T-helper 1 cell treated with Interleukin-12 subunit alpha and Interleukin-12 subunit beta and Interleukin-4 antibody, amounts not matched to agents 30 μg/mL and 1 μg/mL, for 36 hours (primary cell): ENCODE measurements at regions not wholly inside any gene's neighbourhood (a gene's known extent, or its start where the extent isn't known, plus 50 kb on each side); places are given as distances from the start of the nearest gene placed in this dataset.

Source experiments
- H3K27ac Mint-ChIP-seq: one replicate; pipeline ENCODE4 v1.8.0; 2021; ENCODE audit warnings: mild to moderate bottlenecking, mixed read lengths
- H3K27me3 Mint-ChIP-seq: one replicate; pipeline ENCODE4 v1.8.0; 2021; ENCODE audit warnings: low read depth, mixed read lengths
- H3K36me3 Mint-ChIP-seq: one replicate; pipeline ENCODE4 v1.8.0; 2021; ENCODE audit warnings: low read depth, mixed read lengths
- H3K4me1 Mint-ChIP-seq: one replicate; pipeline ENCODE4 v1.8.0; 2021; ENCODE audit warnings: low read depth, mixed read lengths
- H3K4me3 Mint-ChIP-seq: one replicate; pipeline ENCODE4 v1.8.0; 2021; ENCODE audit warnings: mild to moderate bottlenecking, moderate library complexity, mixed read lengths
- H3K9me3 Mint-ChIP-seq: one replicate; pipeline ENCODE4 v1.8.0; 2021; ENCODE audit warnings: mixed read lengths

GRCh38 chr10:50990568-50991455 is 83.5 kb upstream of the PRKG1 start:
- H3K9me3 Mint-ChIP-seq, result no peaks in the 10 kb centered on the region
- H3K27me3 Mint-ChIP-seq, result peaks cover 57% of the 10 kb centered on the region
- H3K27ac Mint-ChIP-seq, result no peak overlapping the region
- H3K4me1 Mint-ChIP-seq, result no peaks in the 10 kb centered on the region
- peak overlapping the region; percentile 38 for H3K4me3 Mint-ChIP-seq
- no peaks in the 10 kb centered on the region for H3K36me3 Mint-ChIP-seq

- H3K4me1 Mint-ChIP-seq, result no peaks in the 10 kb centered on the region
- H3K4me3 Mint-ChIP-seq, result peak overlapping the region; percentile 38
- H3K9me3 Mint-ChIP-seq, result no peaks in the 10 kb centered on the region
- H3K36me3 Mint-ChIP-seq, result no peaks in the 10 kb centered on the region
- peaks cover 60% of the 10 kb centered on the region for H3K27me3 Mint-ChIP-seq
- no peak overlapping the region for H3K27ac Mint-ChIP-seq
These were observed 82.6 kb upstream of the PRKG1 start for GRCh38 chr10:50991456-50992355.

GRCh38 chr10:50992356-50992901 is 81.9 kb upstream of the PRKG1 start:
- Mint-ChIP-seq H3K27ac (no peak overlapping the region), H3K4me1 (no peaks in the 10 kb centered on the region), H3K36me3 (no peaks in the 10 kb centered on the region), H3K27me3 (peaks cover 59% of the 10 kb centered on the region), H3K9me3 (no peaks in the 10 kb centered on the region), H3K4me3 (no peak overlapping the region)

GRCh38 chr10:50992972-50993766 is 81.1 kb upstream of the PRKG1 start:
- Mint-ChIP-seq H3K4me3 (no peak overlapping the region), H3K36me3 (no peaks in the 10 kb centered on the region), H3K27me3 (peaks cover 56% of the 10 kb centered on the region), H3K9me3 (no peaks in the 10 kb centered on the region), H3K27ac (no peak overlapping the region), H3K4me1 (no peaks in the 10 kb centered on the region)

- Mint-ChIP-seq H3K9me3 (no peaks in the 10 kb centered on the region), H3K4me3 (no peak overlapping the region), H3K36me3 (no peaks in the 10 kb centered on the region), H3K27me3 (peaks cover 56% of the 10 kb centered on the region), H3K27ac (no peak overlapping the region), H3K4me1 (no peaks in the 10 kb centered on the region)
These were observed 80.5 kb upstream of the PRKG1 start for GRCh38 chr10:50993771-50994251.

GRCh38 chr10:50997461-50997860 is 76.8 kb upstream of the PRKG1 start:
- Mint-ChIP-seq H3K27me3 (peaks cover 34% of the 10 kb centered on the region), H3K36me3 (no peaks in the 10 kb centered on the region), H3K4me1 (no peaks in the 10 kb centered on the region), H3K4me3 (no peak overlapping the region), H3K27ac (no peak overlapping the region), H3K9me3 (no peaks in the 10 kb centered on the region)

- H3K27ac Mint-ChIP-seq, result no peak overlapping the region
- H3K36me3 Mint-ChIP-seq, result no peaks in the 10 kb centered on the region
- H3K9me3 Mint-ChIP-seq, result no peaks in the 10 kb centered on the region
- no peaks in the 10 kb centered on the region for H3K4me1 Mint-ChIP-seq
- peaks cover 21% of the 10 kb centered on the region for H3K27me3 Mint-ChIP-seq
- H3K4me3 Mint-ChIP-seq, result no peak overlapping the region
These were observed 75.1 kb upstream of the PRKG1 start for GRCh38 chr10:50999163-50999562.

GRCh38 chr10:51000164-51000563 is 74.1 kb upstream of the PRKG1 start:
- Mint-ChIP-seq H3K36me3 (no peaks in the 10 kb centered on the region), H3K4me3 (no peak overlapping the region), H3K4me1 (no peaks in the 10 kb centered on the region), H3K27me3 (peaks cover 16% of the 10 kb centered on the region), H3K27ac (no peak overlapping the region), H3K9me3 (no peaks in the 10 kb centered on the region)

GRCh38 chr10:51000976-51001375 is 73.3 kb upstream of the PRKG1 start:
- no peak overlapping the region for H3K4me3 Mint-ChIP-seq

GRCh38 chr10:51001587-51001986 is 72.7 kb upstream of the PRKG1 start:
- Mint-ChIP-seq H3K27ac (no peak overlapping the region), H3K4me1 (no peaks in the 10 kb centered on the region), H3K4me3 (no peak overlapping the region), H3K36me3 (no peaks in the 10 kb centered on the region), H3K9me3 (no peaks in the 10 kb centered on the region), H3K27me3 (peaks cover 14% of the 10 kb centered on the region)

More at GRCh38 chr10:51000976-51001375, 73.3 kb upstream of the PRKG1 start:
- Mint-ChIP-seq H3K4me1 (no peaks in the 10 kb centered on the region), H3K36me3 (no peaks in the 10 kb centered on the region), H3K27ac (no peak overlapping the region), H3K9me3 (no peaks in the 10 kb centered on the region), H3K27me3 (peaks cover 16% of the 10 kb centered on the region)

GRCh38 chr10:51002469-51002868 is 71.8 kb upstream of the PRKG1 start:
- no peaks in the 10 kb centered on the region for H3K36me3 Mint-ChIP-seq
- H3K4me1 Mint-ChIP-seq, result no peaks in the 10 kb centered on the region
- no peak overlapping the region for H3K4me3 Mint-ChIP-seq
- no peaks in the 10 kb centered on the region for H3K9me3 Mint-ChIP-seq
- H3K27me3 Mint-ChIP-seq, result peaks cover 9% of the 10 kb centered on the region
- H3K27ac Mint-ChIP-seq, result no peak overlapping the region

GRCh38 chr10:51004776-51005175 is 69.5 kb upstream of the PRKG1 start:
- no peaks in the 10 kb centered on the region for H3K4me1 Mint-ChIP-seq
- H3K27ac Mint-ChIP-seq, result no peak overlapping the region
- H3K9me3 Mint-ChIP-seq, result no peaks in the 10 kb centered on the region
- H3K36me3 Mint-ChIP-seq, result no peaks in the 10 kb centered on the region
- no peak overlapping the region for H3K4me3 Mint-ChIP-seq
- H3K27me3 Mint-ChIP-seq, result peaks cover 3% of the 10 kb centered on the region

- no peaks in the 10 kb centered on the region for H3K36me3 Mint-ChIP-seq
- H3K27me3 Mint-ChIP-seq, result peaks cover 3% of the 10 kb centered on the region
- H3K4me1 Mint-ChIP-seq, result no peaks in the 10 kb centered on the region
- no peak overlapping the region for H3K4me3 Mint-ChIP-seq
- H3K27ac Mint-ChIP-seq, result no peak overlapping the region
- H3K9me3 Mint-ChIP-seq, result no peaks in the 10 kb centered on the region
These were observed 68.7 kb upstream of the PRKG1 start for GRCh38 chr10:51005551-51005950.

- H3K9me3 Mint-ChIP-seq, result no peaks in the 10 kb centered on the region
- H3K4me3 Mint-ChIP-seq, result no peak overlapping the region
- peaks cover 6% of the 10 kb centered on the region for H3K27me3 Mint-ChIP-seq
- H3K27ac Mint-ChIP-seq, result no peak overlapping the region
- H3K4me1 Mint-ChIP-seq, result no peaks in the 10 kb centered on the region
- H3K36me3 Mint-ChIP-seq, result no peaks in the 10 kb centered on the region
These were observed 67.6 kb upstream of the PRKG1 start for GRCh38 chr10:51006686-51007085.
